Renal cortex interstitium (tissue), 11 donors: ENCODE measurements at regions not wholly inside any gene's neighbourhood (a gene's known extent, or its start where the extent isn't known, plus 50 kb on each side); places are given as distances from the start of the nearest gene placed in this dataset.

ENCODE experiments used
- DNase-seq, 11 donors: peaks; one replicate each; pipeline ENCODE4 v3.0.0-alpha.2; 2013; ENCODE audit warnings: low read depth in 9 of 11, low spot score in 4 of 11; ENCODE audit errors: extremely low read depth in 1 of 11

DNA sequence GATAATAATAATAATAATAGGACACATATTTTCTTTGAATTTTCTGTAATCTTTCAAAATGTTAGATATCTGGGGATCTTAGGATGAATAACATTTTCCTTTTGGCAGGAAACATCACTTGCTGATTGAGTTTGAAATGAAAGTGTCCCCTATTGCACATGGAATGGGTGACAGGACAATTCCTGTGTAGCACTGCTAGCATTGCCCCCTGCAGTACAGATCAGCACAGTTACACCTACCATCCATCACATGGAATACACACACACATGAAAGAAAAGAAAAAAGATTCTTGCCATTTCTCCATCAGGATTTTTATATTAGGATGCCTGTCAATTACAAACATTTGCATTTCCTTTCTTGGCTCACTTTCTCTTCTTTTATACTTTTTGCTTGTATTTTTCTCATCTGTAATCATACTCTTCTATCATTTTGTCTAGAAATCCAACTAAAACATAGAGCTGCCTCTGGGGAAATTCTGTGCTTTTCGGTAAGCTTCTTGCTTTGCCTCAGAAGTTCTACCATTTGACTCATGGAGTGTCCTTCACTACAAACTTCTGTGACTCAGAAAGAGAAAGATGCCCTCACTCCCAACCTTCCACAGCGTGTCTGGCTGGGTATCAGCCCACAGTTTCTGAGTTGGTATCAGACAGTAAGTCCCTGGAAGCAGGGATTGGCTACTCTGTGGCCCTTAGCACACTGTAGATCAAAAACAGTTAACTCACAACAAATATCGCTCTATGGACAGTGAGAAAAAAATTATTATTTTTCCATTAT, 641.2 kb downstream of the PTPRC start:
- no peak for DNase-seq

DNA sequence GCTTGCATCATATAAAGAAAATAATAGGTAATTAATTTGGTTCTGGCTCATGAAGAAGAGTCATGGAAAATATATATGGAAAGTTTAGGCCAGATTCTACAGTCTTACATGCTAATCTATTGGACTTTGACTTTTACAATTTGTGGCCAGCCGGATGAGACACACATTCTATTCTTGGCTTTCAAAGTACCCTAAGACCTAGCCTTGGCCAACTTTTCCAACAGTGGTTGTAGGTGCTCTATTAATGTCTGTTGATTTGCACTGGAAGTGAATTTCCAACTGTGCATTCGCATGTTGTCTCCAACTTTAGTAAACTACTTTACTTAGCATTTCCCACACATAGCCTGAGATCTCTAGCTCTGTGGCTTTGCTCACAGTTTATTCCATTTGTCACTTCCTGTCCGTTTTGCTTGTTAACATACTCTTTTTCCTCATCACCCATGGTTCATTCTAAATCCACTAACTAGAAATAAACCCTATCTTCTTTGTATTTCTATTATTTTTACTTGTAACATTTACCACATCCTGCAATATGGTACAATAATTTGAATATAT, 644.0 kb downstream of the PTPRC start:
- DNase-seq: no peak

- no peak for DNase-seq
Measured at GRCh38 chr1:199283794-199284193, 645.0 kb downstream of the PTPRC start.

GRCh38 chr1:199287206-199287605, 648.4 kb downstream of the PTPRC start:
- peak in 9 of 11 donors; percentile 12 to 59 (median 36) for DNase-seq

GRCh38 chr1:199287647-199288046, 648.8 kb downstream of the PTPRC start:
- DNase-seq: no peak

- no peak for DNase-seq
Measured at GRCh38 chr1:199290186-199290585, 651.3 kb downstream of the PTPRC start.

DNA sequence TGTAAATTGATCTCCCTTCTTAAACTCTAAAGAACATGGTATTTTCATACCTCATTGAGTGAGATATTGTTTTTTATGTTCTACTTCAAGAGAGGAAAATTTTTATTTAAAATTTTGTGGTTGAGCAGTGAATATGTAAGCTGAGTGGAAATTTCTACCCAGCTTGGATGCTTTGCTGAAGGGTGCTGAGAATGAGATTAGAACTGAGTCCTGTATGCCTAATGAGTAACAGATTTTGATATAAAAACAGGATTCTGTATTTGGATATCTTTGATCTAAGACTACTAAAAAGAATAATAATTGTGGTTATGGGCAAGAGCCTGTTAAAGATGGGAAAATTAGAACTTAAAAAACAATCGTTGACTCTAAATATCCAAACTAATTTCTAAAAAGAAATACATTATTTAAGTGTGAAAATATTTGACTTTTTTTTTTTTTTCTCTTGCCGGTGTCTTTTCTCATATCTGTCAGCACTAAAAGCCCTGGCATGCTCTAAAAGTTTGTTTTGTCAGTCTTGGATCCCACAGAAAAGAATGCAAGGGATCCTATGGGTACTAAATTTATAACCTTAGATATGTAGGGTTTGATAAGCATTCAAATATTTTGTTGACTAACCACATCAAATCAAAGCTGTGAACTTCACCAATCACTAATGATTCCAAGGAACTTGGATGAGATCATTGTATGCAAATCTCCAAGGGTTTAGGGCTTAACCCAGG, 652.3 kb downstream of the PTPRC start:
- no peak for DNase-seq

DNA sequence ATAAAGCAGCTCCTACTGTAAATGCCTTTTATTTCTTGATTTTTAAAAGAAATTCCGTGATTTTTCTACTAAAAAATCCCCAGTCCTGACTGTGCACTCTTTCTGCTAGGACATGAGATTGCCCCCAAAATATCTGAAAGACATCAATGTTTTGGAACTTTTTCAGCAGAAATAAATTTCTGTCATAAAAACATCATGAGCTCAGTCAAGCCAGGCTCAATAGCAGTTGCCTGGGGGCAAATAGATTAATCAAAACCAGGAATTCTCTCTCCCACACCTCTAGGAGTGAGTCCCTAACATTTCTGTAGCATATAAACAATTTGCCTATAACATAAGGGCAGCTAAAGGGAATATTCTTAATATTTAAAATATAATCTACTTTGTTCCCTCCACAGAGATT, 654.1 kb downstream of the PTPRC start:
- DNase-seq: no peak

DNA sequence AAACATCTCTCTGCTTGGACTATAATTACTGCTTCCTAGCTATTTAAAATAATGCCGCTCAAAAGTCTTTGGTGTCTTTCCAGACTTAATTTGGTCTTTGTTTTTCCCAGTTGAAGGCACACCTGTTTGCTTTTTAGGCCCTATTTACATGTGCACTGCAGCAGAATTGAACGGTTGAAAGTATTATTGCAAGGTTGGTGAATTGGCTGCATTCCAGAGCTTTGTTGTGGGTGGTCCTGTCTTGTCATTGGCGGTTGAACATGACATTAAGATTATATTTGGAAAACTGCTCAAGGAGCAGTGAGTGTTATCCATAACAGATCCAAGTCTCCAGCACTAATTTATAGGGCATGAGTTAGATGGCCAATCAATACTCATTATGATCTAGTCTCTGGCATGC, 656.3 kb downstream of the PTPRC start:
- DNase-seq: no peak

DNA sequence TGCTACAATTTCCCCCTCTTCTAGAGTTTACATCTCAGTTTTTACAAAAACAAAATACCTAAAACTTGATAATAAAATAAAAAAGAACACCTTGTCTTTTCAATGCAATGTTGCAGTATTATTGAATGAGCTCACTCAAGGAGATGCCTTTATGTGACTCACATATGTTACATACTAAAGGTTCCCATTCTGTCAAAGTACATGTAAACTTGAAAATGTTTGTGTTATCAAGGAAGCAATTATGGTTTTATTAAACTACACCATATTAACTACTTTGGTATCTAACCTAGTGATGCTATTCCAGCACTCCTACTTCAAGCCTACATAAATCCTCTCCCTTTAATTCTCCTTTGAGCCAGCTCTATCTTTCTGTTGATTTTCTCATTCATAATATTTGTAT, 658.3 kb downstream of the PTPRC start:
- DNase-seq: no peak

- DNase-seq: no peak
Measured at GRCh38 chr1:199297887-199298286, 659.0 kb downstream of the PTPRC start.

DNA sequence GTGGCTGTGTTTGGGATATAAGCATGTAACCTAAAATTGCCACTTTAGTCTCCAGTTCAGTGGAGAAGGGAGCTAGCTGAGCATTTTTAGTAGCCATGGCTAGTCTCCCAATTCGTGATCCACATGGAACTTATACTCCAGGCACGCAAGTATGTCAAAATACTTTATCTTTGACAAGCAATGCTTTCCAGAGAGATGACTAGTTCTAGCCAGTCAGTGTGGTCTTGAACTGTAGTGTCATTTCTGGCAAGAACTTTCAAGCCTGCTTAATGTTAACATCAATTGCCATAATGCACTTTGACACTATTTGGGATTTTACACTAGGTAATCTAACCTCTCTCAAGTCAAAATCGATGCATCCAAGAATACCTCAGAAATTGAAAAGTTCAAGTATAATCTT, 660.0 kb downstream of the PTPRC start:
- no peak for DNase-seq

GRCh38 chr1:199301472-199302217, 662.8 kb downstream of the PTPRC start:
- DNase-seq: no peak

DNA sequence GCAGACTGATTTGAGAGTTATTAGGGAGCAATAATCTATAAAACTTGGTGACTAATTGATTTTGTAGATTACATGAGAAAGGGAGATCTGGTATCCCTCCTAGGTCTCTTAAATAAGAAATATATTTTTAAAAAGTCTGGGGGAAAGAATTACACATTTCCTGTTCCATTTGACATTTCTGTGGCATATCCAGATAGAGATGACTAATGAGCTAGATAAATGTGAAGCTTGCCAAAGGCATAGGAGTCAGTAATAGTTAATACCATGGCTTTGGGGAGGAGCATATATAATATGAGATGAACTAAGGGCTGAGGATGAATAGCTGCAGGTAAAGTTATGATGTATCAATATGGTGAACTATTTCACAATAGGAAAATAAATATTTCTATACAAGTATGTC, 663.7 kb downstream of the PTPRC start:
- DNase-seq: no peak

DNA sequence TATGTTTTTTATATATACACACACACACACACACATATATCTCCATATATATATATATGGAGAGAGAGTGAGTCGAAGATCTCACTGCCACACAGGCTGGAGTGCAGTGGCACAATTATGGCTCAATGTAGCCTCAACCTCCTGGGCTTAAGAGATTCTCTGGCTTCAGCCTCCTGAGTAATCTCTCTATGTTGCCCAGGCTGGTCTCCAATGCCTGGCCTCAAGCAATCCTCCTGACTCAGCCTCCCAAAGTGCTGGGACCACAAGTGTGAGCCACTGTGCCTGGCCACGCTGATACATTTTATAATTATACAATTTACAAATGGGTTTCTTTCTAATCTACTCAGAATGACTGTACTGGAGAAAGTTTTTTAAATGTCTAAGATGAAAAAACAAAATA, 664.2 kb downstream of the PTPRC start:
- no peak for DNase-seq

DNA sequence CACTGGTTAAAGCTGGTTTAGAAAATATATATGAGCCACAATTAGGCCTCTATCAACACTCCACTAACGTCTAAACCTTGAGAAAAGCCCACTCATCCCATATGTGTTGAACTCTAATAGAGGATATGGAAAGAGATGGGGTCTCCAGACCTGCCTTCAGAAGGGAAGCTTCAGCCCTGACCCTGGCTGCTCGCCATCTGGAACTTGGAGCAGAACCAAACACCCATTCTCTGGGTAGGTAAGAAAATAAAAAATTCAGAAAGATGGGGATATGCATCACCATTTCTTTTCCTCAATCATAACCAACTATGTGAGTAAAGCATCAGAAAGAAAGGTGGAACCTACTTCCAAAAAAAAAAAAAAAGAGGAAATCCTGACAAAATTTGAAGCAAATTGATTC, 666.2 kb downstream of the PTPRC start:
- DNase-seq: no peak

GRCh38 chr1:199307496-199308264, 668.8 kb downstream of the PTPRC start:
- DNase-seq: no peak

GRCh38 chr1:199308349-199308846, 669.6 kb downstream of the PTPRC start:
- DNase-seq: no peak

GRCh38 chr1:199310708-199311107, 671.9 kb downstream of the PTPRC start:
- no peak for DNase-seq
